OCI-M1 (cell line): ENCODE measurements at regions not wholly inside any gene's neighbourhood (a gene's known extent, or its start where the extent isn't known, plus 50 kb on each side); places are given as distances from the start of the nearest gene placed in this dataset.
"Not testable (repeated sequence)": the region's sequence is repeated elsewhere in the genome, so short reads cannot be mapped to it uniquely, and the experiment has no call there.

Experiments used
- DNase-seq: peaks from one replicate; lab custom pipeline; 2025; lab: John Stamatoyannopoulos, UW

DNA sequence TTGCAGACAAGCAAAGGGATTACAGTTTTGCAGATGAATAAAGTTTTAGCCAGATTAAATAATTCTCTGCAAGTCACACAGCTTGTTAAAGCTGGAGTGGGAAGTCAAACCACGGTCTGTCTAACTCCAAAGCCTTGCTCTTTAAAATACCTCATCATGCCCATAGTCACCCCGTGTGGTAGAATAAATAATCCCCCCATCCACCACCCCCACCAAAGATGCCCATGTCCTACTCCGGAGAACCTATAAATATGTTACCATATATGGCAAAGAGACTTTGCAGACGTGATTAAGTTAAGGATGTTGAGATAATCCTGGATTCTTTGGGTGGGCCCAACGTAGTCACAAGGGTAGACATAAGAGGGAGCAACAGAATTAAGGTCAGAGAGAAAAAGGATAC is 118.7 kb downstream of the BEND2 start:
- no peak for DNase-seq

DNA sequence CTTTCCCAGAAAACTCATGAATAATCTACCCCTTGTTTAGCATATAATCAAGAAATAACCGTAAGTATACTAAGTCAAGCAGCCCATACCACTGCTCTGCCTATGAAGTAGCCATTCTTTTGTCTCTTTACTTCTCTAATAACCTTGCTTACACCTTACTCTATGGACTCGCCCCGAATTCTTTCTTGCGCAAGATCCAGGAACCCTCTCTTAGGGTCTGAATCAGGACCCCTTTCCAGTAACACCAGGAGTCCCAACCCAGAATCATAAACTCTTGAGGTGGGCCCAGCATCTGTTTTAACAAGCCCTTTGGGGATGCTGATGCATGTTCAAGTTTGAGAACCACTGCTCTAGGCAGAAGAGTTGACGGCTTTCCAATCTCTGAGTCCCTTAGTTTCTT is 119.6 kb downstream of the BEND2 start:
- no peak for DNase-seq

DNA sequence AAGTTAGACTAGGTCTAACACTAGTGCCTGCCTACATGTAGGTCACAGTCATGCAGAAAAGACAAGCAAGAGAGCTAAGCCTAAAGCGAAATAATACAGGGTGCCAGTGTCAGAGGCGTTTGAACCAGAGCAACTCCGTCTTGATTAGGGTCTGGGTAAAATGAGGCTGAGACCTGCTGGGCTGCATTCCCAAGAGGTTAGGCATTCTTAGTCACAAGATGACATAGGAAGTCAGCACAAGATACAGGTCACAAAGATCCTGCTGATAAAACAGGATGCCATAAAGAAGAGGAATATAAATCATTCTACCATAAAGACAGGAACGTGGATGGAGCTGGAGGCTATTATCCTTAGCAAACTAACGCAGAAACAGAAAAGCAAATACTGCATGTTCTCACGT is 120.9 kb downstream of the BEND2 start:
- DNase-seq = no peak

DNA sequence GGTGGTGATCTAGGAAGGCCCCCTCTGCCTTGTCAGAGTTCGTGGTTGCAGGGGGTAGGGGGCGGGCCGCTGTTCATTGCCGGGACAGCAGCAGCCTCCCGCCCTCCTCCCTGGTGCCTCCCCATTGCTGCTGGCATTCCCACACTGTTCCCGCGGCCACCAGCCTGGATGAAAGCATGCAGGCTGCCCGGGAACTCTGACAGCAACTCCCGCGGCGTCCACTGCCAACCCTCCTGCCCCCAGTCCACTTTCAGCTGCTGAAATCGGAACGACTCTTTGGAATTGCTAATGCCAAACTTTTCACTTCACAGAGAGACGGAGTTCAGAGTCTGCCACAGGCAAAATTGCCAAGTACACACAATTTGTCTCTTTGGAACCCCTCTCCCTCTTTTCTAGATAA is 121.9 kb downstream of the BEND2 start:
- no peak for DNase-seq

DNA sequence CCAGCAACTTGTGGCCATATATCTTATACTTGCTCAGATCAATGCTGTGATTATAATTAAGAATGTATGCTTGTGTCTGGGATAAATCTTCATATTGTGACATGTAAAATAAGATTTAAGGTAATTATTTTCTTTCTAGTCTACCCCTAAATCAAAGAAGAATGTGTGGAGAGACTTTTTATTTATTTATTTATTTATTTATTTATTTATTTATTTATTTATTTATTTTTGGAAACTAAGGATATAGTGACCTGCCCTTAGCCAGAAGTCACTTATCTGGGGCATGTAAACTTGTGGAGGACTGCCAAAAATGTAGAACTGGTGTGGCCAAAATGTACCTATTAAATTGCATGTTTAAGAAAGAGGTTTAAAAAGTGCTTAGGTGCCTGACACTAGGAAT is 144.3 kb downstream of the BEND2 start:
- DNase-seq = no peak

DNA sequence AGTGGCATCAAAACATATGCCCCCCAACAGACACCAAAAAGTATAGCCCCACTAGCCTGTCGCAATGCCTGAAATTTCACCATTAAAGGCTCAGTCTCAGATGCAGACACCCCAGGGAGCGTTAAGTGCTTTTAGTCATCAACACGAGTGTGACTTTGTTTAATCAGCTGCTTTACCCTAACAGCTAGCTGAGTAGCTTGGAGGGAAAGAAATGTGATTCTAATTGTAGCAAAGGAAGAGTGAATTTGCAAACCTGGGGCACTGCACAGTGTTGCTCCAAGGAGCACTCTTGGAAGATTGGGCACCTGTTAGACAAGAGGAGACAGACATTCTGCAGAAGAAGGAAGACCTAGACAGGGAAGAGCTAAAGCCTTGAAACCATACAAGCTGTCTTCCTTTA is 145.1 kb downstream of the BEND2 start:
- DNase-seq = no peak

DNA sequence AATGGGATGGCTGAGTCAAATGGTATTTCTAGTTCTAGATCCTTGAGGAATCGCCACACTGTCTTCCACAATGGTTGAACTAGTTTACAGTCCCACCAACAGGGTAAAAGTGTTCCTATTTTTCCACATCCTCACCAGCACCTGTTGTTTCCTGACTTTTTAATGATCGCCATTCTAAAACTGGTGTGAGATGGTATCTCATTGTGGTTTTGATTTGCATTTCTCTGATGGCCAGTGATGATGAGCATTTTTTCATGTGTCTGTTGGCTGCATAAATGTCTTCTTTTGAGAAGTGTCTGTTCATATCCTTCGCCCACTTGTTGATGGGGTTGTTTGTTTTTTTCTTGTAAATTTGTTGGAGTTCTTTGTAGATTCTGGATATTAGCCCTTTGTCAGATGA is 152.6 kb downstream of the BEND2 start:
- not testable (repeated sequence) for DNase-seq

DNA sequence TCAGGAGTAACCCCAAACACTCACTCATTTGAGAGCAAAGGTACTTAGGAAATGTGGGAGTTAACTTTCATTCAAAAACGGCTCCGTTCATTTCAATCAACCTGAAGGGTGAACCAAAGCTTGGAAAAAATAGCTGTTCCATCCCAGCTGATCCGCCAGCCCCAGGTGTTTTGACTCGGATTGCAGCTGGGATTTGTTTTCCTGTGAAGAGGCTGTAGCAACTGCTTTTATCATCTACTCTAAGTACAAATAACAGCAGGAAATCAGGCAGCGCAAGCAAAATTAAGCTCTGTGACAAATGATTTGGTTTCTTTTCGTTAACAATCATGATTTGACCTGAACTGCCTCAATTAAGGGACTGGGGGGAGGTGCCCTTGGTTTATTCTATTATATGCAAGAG is 154.7 kb downstream of the BEND2 start:
- DNase-seq = no peak

DNA sequence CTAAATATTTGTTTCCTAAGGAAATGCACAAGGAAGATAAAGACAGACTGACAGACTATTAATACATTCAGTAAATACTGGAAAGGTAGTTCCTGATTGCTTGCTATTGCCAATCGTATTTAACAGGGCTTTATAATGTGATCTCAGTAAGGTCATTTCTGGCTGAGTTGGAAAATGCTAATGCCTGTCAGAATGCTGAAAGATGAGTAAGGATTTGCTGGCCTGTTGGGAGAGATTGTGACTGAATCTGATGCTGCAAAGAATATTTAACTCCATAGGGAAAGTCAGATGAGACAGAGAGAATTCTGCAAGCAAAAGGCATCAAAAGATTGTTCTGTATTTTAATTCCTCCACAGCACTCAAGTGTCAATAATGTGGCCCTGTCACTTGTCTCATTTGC is 169.0 kb downstream of the BEND2 start:
- no peak for DNase-seq

DNA sequence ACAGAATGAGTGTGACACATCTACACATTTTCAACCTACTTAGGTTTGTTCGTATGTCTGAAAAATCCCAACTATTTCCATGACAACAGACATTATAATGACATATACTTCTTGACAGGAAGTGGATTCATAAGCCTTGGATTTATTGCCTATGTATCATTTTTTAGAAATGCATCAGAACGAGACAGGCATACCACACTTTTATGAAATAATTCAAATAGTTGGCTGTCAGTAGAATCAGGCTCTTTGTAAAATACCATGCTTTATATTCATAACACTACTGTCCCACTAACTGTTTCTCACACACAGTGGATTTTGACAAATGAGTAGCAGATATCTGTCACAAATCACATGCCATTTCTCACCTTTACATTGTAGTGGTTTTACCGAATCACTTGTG is 173.2 kb downstream of the BEND2 start:
- no peak for DNase-seq

DNA sequence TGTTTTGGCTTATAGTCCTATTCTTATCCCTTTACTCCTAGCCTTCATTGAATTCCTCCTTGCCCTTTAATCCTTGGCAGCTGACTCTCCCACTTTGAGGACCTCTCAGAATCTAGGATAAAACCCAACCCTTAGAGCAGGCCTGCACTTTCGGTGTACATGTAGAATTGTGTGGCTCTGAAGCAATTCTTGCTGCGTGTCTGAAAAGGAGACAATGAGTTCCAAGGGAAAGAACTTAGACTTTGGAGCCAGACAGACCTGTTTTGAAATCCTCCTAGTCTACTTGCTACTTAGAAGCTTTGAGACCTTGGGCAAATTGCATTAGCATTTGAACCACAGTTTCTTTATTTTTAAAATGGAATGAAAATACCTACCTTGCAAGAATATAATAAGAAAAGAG is 175.2 kb downstream of the BEND2 start:
- DNase-seq = no peak

DNA sequence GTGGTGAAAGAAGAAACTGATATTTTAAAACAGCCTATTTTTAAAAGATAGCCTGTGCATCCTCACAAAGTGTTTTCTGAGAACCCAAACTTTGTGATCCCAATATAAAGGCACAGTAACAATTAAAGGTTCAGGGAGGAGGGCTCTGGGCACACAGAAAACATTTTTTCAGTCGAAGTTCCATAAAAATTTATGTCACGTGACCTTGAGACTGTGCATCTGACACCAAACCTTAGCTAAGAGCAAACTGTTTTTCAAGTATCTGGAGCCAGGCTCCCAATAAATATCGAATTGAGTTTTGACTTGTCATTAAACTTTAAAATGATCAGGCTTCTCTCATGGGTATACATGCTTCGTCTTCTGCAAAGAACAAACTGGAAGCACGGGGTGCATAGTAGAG is 177.9 kb downstream of the BEND2 start:
- DNase-seq = no peak

DNA sequence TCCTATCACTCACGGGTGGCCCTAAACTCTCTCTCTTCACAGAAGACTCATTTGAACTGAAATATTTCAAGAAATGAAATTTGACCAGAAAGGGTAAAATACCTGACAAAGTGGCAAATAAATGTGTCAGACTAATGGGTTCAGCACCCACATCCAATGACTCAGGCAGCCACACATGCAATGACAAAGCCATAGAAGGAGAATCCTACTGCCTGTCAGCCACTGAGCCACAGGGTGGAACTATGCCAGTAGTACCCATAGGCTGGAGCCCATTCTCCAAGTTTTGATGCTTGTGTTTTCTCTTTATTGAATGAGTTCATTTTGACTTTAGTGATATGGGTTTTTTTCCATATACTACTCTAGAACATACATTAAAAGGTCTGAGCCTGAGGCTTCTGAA is 179.0 kb downstream of the BEND2 start:
- DNase-seq = no peak

DNA sequence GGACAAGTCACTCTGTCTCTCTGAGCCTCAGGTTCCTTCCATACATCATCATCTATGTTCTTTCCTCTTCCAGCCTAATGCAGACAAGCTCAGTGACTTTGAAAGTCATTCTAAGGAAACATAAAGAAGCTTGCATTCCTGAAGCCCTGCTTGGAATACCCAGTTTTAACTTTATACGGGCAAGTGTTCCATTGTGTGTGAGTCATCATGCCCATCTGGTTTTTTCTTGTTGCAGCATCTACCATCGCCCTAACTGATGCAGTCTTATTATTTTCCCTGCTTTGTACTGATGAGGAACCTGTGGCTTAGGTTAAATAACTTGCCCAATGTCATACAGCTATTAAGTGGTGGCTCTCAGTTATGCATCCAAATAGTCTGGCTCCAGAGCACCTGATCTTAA is 177.9 kb upstream of the RAI2 start:
- no peak for DNase-seq

DNA sequence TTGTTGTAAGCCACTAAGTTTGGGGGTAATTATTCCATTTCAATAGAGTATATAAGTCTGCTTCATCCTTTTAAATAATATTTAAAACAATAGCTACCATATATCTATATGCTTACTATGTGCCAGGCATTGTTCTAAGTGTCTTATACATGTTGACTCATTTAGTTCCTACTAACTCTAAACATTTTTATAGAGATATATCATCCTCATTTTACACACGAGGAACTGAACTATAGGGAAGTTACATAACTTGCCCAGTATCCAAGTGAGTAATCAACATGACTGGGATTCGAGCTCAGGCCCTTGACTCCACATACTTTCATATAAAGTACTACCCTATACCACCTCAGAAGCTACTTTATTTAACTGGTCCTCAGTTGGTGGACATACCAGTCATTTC is 175.3 kb upstream of the RAI2 start:
- no peak for DNase-seq

DNA sequence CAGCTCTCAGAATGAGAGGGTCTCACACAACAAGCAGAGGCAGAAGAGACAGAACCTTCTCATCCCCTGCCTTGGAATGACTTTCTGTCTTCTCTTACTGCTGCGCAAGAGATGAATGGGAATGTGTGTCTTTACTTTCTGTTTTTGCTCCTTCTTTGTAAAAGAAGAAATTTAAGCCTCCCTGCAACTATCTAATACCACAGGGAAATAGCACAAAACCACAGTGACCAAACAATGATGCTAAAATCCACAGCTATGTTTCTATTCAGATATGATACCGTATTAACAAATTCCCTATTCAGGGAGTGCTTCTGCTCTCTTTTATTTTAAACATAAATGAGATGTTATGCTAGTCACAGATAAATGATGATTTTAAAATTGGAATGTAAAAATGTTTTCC is 173.8 kb upstream of the RAI2 start:
- no peak for DNase-seq

DNA sequence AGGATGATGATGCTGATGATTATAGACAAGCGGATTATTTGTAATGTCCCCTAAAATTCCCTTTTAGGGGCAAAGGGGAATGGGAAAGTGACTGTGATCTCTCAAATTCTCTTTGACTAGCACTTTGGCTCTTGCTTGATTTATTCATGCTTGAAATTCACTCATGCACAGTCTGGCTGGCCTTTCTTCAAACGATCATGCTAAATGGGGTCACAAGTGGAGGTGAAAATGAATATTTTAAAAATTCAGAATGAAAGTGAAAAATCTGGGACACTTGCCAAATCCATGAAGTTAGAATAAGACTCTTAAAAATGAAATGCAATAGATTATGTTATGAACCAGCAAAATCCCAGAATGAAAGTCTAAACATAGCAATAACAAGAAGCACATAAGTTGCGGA is 173.4 kb upstream of the RAI2 start:
- DNase-seq = no peak

DNA sequence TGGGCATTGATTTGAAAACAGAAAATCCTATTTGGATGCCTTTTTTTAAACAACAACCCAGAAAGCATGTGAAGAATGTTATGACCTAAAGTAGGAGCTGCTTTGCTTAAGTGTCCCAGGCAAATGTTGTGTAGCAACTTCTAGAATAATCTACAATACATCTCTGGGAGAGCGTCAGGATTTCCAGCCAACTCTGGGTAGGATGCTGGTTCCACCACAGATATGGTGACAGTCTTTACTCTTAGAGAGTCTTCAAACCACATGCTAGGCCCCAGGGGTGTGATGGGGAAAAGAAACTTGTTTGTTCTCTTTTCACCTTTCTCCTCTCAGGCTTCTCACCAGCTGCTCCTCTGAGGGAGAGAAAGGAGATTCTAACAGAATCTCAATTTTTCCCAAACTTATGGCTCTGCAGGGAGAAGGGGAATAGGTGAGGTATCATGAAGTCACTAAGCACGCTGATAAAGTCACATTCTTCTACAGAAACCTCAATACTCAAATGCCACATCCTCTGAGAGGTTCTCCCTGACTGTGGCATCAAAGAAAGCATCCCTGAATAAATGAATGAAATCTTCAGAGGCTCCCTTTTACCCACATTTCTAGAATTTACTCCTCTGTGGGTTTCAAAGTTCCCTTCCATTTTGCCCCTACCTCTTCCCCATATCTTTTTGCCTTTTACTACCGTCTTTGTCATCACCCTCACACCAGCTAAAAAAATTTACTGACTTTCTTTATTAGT is 171.6 kb upstream of the RAI2 start:
- DNase-seq = no peak

DNA sequence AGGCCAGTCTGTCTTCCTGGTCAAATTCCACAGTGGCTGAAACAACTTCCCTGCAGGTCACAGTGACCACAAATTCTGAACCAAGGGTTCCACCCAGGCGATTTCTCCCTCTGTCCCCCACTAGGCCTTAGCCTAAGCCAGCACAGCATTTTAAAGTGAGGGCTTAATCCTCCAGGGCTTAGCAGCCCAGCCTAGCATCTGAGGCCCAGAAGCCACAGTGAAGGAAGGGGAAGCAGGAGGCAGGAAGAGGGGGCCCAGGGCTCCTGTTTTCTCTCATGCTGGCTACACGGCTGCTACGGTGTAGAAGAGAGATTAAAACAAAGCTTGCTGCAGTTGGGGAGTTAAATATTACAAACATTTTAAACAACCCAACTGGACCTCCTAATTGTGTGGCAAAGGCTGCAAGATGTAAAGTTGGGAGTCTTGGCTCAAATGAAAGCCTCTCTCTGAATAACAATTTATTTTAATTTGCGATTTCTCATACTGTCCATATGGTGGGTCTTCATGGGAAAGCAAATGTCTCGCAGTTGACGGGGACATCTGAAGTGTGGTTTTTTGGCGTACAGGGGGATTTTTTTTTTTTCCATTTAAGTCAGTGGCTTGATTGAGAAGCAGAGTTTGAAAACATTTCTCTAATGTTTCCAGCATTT is 170.8 kb upstream of the RAI2 start:
- DNase-seq = no peak

DNA sequence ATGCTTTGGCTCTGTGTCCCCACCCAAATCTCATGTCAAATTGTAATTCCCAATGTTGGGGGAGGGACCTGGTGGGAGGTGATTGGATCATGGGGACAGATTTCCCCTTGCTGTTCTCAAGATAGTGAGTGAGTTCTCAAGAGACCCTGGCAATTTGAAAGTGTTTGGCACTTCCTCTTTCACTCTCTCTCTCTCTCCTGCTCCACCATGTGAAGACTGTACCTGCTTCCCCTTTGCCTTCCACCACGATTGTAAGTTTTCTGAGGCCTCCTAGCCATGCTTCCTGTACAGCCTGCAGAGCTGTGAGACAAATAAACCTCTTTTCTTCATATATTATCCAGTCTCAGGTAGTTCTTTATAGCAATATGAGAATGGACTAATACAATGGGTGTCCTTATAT is 169.6 kb upstream of the RAI2 start:
- DNase-seq = peak; percentile 18

DNA sequence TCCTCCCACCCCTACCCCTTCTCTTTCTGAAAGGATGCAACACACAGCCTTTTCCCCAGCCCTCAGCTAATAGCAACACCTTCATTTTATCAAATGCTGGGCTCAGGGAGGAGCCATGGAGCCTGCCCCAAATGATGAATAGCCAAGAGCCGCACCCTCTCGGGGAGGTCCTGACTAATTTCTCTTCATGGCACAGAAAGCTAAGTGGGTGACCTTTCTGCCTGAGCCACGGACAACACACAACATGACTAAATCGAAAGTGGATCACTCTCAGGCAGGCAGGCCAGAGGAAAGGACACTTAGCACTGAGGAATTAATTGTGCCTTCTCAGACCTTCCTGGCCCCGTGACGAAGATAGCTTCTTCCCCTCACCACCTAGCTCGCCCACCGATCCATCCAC is 165.1 kb upstream of the RAI2 start:
- DNase-seq = no peak

DNA sequence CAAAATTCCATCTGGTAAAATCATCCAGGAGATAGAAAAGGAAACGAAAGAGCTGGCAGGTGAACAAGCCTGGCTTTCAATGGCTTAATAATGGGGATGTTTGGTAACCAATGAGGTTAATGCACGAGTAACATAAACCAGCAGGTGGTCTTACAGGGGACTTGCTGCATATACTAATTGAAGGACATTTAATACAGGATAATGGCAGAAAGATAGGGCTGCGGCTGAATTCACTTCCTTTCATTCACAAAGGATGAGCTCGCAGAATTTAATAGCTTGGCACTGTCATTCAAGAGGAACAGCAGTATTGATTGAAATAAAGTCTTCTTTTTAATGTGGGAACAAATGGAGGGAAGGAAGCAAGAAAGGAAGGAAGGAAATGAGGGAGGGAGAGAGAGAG is 156.3 kb upstream of the RAI2 start:
- no peak for DNase-seq

DNA sequence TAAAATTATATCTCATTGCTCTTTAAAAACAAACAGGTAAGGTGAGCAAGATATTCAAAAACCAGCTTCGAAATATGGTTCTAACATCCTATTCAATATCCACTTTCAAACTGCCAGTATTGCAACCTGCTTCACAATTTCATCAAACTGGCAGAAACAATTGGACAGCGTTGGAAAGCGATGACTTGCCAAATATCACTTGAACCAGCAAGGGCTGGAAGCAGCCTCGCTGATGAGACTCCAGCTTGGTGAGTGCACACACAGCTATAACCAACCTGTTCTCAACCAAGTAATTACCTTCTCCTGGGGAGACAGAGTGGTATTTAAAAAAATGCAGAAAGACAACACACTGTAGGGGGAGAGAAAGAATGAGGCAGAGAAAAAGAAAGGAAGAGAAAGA is 155.8 kb upstream of the RAI2 start:
- DNase-seq = no peak

DNA sequence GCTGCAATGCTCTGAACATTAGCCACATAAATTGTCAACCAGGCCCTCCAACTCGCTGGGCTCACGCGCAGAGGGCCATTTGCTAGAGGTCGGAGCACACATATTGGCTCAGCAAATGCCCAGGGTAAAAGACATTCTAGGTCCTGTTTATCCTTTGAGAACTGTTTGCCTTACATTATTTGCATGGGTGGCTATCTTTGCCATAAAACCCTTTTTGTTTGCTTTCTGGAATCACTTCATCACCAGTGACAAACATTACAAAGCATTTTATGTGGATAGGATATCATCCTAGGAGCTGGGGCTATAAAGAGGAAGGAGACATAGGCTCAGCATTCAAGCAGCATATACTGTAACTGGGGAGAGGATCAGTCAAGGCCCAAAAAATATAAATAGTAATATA is 149.2 kb upstream of the RAI2 start:
- DNase-seq = no peak
